ENCODE measurements at regions not wholly inside any gene's neighbourhood (a gene's known extent, or its start where the extent isn't known, plus 50 kb on each side); places are given as distances from the start of the nearest gene placed in this dataset.

GRCh38 chr2:12533337-12534005 is 183.3 kb upstream of the TRIB2 start:
- no peak for TF ChIP-seq CTCF (IDR thresholded peaks at IDR 0.05)
- no peak for TF ChIP-seq POLR2A (IDR thresholded peaks at IDR 0.05)
